ENCODE measurements at regions not wholly inside any gene's neighbourhood (a gene's known extent, or its start where the extent isn't known, plus 50 kb on each side); places are given as distances from the start of the nearest gene placed in this dataset.
A peak's percentile ranks its signal among the peaks of the same experiment; 100 is the strongest.

- DNase-seq: no peak
These were observed 215.4 kb upstream of the NRXN1 start for GRCh38 chr2:51247252-51247805.

- no peak for DNase-seq
These were observed 212.1 kb upstream of the NRXN1 start for GRCh38 chr2:51243892-51244535.

DNA sequence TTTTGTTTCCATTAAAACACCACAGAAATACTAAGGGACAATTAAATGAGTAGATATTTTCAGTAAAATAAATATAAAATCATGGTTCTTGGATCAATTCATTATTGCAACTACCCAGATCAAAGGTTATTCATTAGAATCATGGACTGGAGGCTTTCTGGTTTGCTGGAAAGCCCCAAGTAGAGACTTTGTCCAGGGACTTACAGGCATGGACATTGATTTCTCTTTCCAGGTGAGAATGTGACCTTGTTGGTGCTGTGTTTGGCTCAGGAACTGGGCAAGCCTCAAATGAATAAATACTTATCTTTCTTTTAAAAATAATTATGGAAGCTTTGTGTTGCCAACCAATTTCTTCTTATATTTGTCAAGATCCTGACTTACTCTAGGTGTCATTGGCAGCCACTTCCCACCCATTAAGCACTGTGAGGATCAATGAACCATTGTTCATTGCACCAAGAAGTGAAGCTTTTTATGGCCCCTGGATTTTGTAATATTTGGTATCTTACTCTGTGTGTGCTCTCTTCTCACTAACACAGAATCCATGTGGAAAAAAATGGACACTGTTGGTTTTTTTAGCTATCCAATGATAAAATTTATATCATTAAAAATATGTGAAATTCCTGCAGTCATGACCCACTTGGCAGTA, 205.8 kb upstream of the NRXN1 start:
- DNase-seq: no peak

DNA sequence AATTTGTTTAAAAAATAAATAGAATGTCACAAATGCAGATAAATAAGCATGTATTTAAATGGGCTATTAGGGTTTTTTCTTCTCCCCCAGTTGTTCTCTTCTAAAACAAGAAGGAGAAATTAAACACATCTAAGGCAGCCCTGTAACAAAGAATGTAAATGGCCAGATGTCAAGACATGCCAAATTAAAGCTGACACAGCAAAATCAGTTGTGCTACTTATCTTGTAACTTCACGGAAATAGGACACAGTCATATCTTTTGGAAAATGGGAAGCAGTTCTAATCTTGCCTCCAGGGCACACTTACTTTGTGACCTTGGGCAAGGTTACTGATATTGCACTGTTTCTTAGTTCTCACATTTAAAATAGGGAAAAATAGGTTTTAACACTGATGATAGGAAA, 200.1 kb upstream of the NRXN1 start:
- DNase-seq: no peak

DNA sequence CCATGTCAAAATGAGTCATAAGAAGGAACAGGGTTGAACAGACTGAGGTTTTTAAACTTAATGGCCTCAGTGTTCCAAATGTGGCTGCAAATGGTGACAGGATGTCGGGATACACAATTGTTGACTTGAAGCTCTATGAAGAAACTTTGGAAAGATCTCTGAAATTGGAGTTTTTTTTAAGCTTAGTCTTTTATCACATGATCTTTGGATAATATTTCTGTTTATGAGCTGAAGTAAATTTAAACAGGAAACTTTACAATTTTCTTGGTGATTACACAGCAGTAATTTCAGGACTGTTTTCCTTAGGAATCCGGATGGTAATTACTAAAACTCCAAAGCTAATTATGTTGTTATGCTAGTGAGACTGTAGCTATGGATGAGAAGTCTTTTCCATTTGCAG, 199.1 kb upstream of the NRXN1 start:
- DNase-seq: no peak

- DNase-seq: no peak
These were observed 193.4 kb upstream of the NRXN1 start for GRCh38 chr2:51225377-51225776.

- no peak for DNase-seq
These were observed 192.9 kb upstream of the NRXN1 start for GRCh38 chr2:51224790-51225189.

- DNase-seq: no peak
These were observed 190.2 kb upstream of the NRXN1 start for GRCh38 chr2:51222106-51222505.

DNA sequence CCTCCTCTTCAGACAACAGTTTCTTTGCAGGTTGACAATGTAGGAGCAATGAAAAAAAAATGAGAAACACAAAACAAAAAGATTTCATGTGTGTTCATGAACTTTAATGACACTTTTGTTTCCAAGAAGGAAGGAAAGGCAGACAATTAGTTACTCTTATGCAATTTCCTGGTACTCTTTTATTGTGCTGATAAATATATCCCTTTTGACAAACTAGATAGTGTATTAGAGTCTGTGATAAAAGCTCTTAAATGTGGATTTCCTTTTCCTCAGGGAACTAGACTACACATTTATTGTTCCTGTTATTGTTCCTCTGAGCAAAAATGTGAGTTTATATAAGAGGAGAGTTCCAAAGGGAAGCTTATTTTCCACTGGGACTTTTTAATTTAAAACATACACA, 188.7 kb upstream of the NRXN1 start:
- DNase-seq: no peak

- DNase-seq: no peak
These were observed 188.1 kb upstream of the NRXN1 start for GRCh38 chr2:51220080-51220479.

DNA sequence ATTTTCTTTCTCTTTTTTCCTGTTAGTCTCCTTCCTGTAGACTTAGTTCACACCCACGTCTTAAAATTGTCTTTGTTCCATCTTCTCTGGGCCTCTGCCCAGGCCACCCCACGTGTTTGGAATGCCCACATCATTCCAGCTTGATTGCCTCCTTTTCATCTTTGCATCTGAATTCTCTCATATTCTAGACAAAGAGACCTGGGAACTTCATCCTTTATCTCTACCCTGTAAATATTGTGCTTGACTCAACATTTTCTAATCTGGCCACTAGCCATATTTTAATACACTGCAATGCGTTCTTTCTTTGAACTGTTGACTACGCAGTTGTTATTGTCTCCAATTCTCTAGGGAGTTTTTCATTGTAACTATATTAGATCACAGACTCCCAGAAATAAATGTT, 187.5 kb upstream of the NRXN1 start:
- no peak for DNase-seq

- DNase-seq: no peak
These were observed 186.1 kb upstream of the NRXN1 start for GRCh38 chr2:51218047-51218446.

DNA sequence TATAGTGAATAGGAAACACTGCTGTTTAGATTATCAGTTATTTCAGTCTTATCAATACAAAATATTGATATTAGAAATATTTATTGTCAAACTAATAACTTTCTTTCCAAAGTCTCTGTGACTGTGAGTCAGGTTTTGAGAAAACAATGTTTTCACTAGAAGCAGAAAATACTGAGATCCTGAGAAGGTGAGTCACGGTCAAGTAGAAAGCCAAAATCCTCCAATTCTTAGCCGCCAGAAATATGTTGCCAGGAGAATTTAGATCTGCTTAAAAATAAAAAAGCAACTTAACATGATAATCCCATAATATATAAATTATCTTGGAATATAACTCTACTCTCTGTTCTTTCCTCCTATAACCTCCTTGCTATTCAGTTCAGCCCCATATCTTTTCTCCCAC, 181.9 kb upstream of the NRXN1 start:
- no peak for DNase-seq

GRCh38 chr2:51212374-51212773, 180.4 kb upstream of the NRXN1 start:
- DNase-seq: no peak

GRCh38 chr2:51208521-51208920, 176.6 kb upstream of the NRXN1 start:
- no peak for DNase-seq

DNA sequence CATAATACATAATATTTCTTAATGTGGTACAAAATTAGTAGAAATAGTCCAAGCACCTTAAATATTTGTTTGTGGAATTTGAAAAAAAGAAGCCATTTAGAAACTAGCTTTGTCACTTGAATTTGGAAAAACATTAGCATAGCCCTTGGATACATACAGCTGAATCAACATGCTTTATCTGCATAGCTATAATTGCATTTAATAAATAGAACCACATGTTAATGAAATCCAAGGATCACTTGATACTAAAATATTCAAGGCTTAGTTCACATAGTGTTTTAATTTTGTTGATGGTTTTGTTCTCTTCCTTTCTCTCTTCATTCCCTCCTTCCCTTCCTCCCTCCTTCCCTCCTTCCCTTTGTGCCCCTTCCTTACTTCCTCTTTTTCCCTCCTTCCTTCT, 169.4 kb upstream of the NRXN1 start:
- no peak for DNase-seq

DNA sequence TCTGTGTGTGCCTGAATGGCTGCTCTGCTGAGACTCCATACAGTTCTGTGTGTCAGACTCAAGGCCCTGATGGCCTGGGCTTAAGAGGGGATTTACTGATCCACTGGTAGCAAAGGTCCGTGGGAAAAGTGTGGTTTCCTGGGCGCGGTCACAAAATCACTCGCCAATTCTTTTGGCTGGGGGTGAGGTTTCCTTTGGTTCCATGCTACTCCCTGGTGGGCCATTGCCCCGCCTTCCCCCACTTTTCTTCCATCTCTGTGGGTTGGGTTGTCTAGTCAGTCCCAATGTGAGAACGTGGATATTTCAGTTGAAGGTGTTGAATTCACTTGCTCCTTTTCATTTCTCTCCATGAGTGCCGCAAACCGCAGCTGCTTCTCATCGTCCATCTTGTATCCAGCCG, 162.7 kb upstream of the NRXN1 start:
- DNase-seq: no peak

- no peak for DNase-seq
These were observed 138.3 kb upstream of the NRXN1 start for GRCh38 chr2:51170273-51170672.

DNA sequence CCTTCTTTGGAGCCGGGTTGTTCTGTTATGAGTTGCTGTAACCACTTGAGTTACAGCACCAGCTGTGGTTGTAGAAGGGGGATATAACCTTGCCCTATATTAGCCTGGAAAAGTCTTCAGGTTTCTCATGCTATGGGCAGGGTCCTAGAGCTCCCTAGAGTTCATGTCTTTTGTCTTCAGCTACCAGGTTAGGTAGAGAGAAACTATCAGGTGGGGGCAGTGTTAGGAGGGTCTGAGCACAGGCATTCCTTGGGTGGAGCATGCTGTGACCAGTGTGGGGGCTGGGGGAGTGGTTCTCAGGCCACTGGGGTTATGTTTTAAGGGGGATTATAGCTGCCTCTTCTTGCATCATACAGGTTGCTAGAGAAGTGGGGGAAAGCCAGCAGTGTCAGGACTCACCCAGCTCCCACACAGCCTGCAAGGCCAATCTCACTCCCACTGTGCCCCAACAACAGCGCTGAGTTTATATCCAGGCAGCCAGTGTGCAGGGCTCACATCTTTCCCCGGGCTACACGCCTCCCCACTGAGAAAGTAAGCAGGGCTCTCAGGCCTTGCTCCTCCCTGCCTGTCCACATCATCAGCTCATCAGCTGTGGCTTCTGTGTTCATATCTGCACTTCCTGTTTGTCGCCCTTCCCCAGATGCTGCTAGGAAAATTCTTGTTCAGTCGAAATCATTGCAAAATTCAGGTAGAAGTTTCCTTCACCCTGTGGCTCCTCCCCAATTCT, 133.8 kb upstream of the NRXN1 start:
- no peak for DNase-seq

- DNase-seq: no peak
These were observed 126.3 kb upstream of the NRXN1 start for GRCh38 chr2:51158251-51158650.

DNA sequence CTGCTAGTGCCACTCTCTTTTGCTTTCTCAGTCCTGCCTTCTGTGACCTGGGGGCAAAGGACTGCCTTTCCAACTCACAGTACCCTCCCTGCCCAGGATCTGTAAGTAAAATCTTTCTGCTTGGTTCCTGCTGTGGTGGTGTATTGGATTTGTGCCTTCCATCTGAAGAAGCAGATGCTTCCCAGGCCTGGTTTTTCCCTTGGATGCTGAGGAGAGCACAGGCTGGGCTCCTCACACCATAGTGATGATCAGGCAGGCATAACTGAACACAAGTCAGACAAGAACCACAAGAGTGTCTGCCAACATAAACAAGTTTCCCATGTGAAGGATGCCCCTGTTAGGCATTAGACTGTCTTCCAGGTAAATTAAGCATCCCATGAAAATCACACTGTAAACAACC, 121.3 kb upstream of the NRXN1 start:
- DNase-seq: no peak

- peak; percentile 50 for DNase-seq
These were observed 119.7 kb upstream of the NRXN1 start for GRCh38 chr2:51151490-51152140.

GRCh38 chr2:51149725-51150124, 117.8 kb upstream of the NRXN1 start:
- DNase-seq: no peak

DNA sequence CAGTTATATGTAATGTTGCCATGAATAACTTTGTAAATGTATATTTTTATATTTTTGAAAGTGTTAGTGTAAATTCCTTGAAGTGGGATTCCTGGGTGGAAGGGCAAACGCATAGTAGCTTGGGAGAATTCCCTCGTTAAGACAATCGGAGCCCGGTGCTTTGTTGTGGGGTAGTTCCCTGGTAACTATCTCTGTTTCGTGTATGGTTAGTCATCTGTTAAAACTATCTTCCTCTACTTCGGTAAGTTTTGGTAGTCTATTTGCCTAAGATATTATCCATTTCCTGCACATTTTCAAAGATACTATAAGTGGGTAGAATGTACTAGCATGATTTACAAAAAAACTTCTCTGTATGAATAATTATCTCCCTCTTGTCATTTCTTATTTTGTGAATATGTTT, 113.8 kb upstream of the NRXN1 start:
- no peak for DNase-seq
